Karpas-422 (cell line): ENCODE measurements at regions not wholly inside any gene's neighbourhood (a gene's known extent, or its start where the extent isn't known, plus 50 kb on each side); places are given as distances from the start of the nearest gene placed in this dataset.

Experiments
- DNase-seq: peaks from one replicate; pipeline ENCODE4 v3.0.0-alpha.2; 2015
- H2AFZ ChIP-seq: fragments of 200-600 bp; sonication (generic); 2 replicates; pipeline ENCODE4 v1.6.1; 2014; ENCODE audit warnings: antibody characterized with exemption, low read length, mixed read lengths
- H3K27ac ChIP-seq: fragments of 200-600 bp; sonication (generic); 2 replicates; pipeline ENCODE4 v1.5.1; 2014; ENCODE audit warnings: mild to moderate bottlenecking, low read length, moderate library complexity
- H3K27me3 ChIP-seq: fragments of 200-600 bp; sonication (generic); 2 replicates; pipeline ENCODE4 v1.6.1; 2014; ENCODE audit warnings: low read length, mixed read lengths
- H3K36me3 ChIP-seq: fragments of 200-600 bp; sonication (generic); 2 replicates; pipeline ENCODE4 v1.6.1; 2014; ENCODE audit warnings: low read length, mixed read lengths; ENCODE audit not compliant: insufficient read depth
- H3K4me1 ChIP-seq: fragments of 200-600 bp; sonication (generic); 2 replicates; pipeline ENCODE4 v1.6.1; 2014; ENCODE audit warnings: mild to moderate bottlenecking, low read length, mixed read lengths
- H3K4me2 ChIP-seq: fragments of 200-600 bp; sonication (generic); 2 replicates; pipeline ENCODE4 v1.6.1; 2014; ENCODE audit warnings: low read length, low read depth, mild to moderate bottlenecking; ENCODE audit not compliant: poor library complexity, severe bottlenecking
- H3K4me3 ChIP-seq: fragments of 200-600 bp; sonication (generic); 2 replicates; pipeline ENCODE4 v1.5.1; 2014; ENCODE audit warnings: mild to moderate bottlenecking, antibody characterized with exemption, low read length, mixed read lengths
- H3K79me2 ChIP-seq: fragments of 200-600 bp; sonication (generic); 2 replicates; pipeline ENCODE4 v1.6.1; 2014; ENCODE audit warnings: mild to moderate bottlenecking, low read length, mixed read lengths
- H3K9ac ChIP-seq: fragments of 200-600 bp; sonication (generic); 2 replicates; pipeline ENCODE4 v1.6.0; 2014; ENCODE audit warnings: low read length
- H3K9me2 ChIP-seq: fragments of 200-600 bp; sonication (generic), shearing (Covaris generic); replicated peaks from 2 replicates; pipeline ENCODE4 v1.6.0; 2014; ENCODE audit warnings: mild to moderate bottlenecking, low read length, moderate library complexity; ENCODE audit not compliant: insufficient read depth
- H3K9me3 ChIP-seq: fragments of 300-700, 200-600 bp; sonication (generic); 2 replicates; pipeline ENCODE4 v1.6.1; 2014; ENCODE audit warnings: low read length, mixed read lengths
- H4K20me1 ChIP-seq: fragments of 200-600 bp; sonication (generic); 2 replicates; pipeline ENCODE4 v1.6.1; 2014; ENCODE audit warnings: mild to moderate bottlenecking, antibody characterized with exemption, low read length, low read depth; ENCODE audit not compliant: insufficient read depth

DNA sequence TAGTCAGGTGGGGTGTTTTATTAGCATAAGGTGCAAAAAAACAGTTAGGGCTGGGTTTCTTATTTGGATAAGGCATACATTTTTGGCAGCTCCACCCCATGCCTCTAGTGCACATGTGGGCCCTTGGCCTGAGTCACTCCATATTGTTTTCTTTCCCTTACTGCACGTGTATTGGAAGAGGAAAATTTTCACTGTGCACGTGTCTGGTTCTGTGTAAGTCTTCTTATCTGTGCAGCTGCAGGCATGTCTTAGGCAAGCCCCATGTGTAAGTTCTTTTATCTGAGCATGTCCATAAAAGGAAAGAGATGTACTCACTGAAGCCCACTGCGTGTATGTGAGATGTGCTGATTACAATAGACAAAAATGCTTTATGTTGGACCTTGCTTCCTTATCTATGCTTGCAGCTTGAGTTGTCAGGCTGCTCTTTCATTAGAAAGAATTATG is 540.3 kb upstream of the IGFBP3 start:
- Histone ChIP-seq H3K4me3 (no peak overlapping the region), H3K4me1 (no peaks in the 10 kb centered on the region), H3K9ac (no peak overlapping the region), H2AFZ (no peak overlapping the region), H3K27me3 (no peaks in the 10 kb centered on the region), H3K9me2 (no peaks in the 10 kb centered on the region), H4K20me1 (no peaks in the 10 kb centered on the region), H3K27ac (no peak overlapping the region), H3K9me3 (no peaks in the 10 kb centered on the region), H3K36me3 (no peaks in the 10 kb centered on the region), H3K79me2 (no peaks in the 10 kb centered on the region), H3K4me2 (no peak overlapping the region)
- DNase-seq, result no peak

DNA sequence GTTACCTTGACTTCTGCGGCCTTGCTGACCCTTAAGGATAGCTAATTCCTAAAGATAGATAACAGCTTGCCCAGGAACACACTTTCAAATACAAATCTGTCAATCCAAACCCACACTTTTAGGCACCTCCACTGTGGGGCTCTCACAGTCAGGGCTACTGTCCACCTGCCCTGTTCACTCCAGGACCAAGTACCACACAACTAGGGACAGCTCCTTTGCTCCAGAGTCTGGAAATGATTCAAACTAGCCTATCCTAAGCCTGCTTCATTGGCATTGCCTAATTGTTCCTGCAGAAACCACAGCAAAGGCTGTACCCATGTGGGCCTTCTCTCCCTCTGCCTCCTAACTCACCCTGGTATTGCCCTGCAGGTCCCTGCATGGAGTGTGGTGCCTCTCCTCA is 538.9 kb upstream of the IGFBP3 start:
- Histone ChIP-seq H3K4me3 (no peak overlapping the region), H3K9ac (no peak overlapping the region), H3K9me3 (no peaks in the 10 kb centered on the region), H3K4me1 (no peaks in the 10 kb centered on the region), H3K9me2 (no peaks in the 10 kb centered on the region), H3K36me3 (no peaks in the 10 kb centered on the region), H3K79me2 (no peaks in the 10 kb centered on the region), H3K27ac (no peak overlapping the region), H2AFZ (no peak overlapping the region), H3K4me2 (no peak overlapping the region), H3K27me3 (no peaks in the 10 kb centered on the region), H4K20me1 (no peaks in the 10 kb centered on the region)
- no peak for DNase-seq

DNA sequence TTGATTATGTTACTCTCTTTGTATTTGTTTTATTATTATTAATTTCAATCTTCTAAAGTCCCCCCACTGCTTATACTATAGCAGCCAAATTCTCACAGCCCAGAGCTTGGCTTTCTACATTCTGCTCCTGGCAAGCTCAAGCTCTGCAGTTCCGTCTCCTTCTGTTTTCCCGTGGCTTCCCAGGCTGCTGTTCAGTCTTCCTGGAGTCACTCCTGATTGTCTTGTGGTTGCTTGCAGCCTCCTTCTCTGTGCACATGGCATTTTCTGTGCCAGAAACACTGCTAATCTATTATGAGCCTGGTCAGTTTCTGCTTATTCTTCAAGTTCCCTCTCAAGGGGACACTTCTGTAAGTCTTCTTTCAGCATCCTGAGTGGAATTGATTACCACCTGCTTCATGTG is 533.7 kb upstream of the IGFBP3 start:
- no peaks in the 10 kb centered on the region for H3K79me2 ChIP-seq
- H3K4me3 ChIP-seq, result no peak overlapping the region
- no peak overlapping the region for H3K4me2 ChIP-seq
- no peaks in the 10 kb centered on the region for H3K4me1 ChIP-seq
- H4K20me1 ChIP-seq, result no peaks in the 10 kb centered on the region
- no peaks in the 10 kb centered on the region for H3K9me3 ChIP-seq
- no peaks in the 10 kb centered on the region for H3K27me3 ChIP-seq
- no peaks in the 10 kb centered on the region for H3K36me3 ChIP-seq
- H2AFZ ChIP-seq, result no peak overlapping the region
- no peak overlapping the region for H3K9ac ChIP-seq
- H3K9me2 ChIP-seq, result no peaks in the 10 kb centered on the region
- H3K27ac ChIP-seq, result no peak overlapping the region
- no peak for DNase-seq

DNA sequence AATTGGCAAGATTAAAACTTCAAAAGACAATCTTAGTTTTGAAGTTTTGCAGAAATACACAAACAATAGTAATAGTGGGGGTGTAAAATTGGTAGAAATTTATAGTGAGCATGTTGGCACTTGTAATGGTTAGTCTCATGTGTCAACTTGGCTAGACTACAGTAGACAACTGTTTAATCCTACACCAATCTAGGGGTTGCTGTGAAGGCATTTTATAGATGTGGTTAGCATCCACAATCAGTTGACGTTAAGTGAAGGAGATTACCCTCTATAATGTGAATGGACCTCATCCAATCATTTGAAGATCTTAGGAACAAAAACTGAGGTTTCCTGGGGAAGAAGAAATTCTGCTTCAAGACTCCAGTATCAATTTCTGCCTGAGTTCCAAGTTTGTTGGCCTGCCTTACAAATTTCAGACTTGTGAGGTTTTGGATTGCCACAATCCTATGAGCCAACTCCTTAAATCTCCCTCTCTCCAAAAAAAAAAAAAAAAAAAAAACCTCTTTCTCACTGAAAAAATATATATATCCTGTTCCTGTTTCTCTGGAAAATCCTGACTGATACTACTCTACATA is 531.6 kb upstream of the IGFBP3 start:
- H3K27me3 ChIP-seq, result no peaks in the 10 kb centered on the region
- H3K9me2 ChIP-seq, result no peaks in the 10 kb centered on the region
- no peak overlapping the region for H3K9ac ChIP-seq

DNA sequence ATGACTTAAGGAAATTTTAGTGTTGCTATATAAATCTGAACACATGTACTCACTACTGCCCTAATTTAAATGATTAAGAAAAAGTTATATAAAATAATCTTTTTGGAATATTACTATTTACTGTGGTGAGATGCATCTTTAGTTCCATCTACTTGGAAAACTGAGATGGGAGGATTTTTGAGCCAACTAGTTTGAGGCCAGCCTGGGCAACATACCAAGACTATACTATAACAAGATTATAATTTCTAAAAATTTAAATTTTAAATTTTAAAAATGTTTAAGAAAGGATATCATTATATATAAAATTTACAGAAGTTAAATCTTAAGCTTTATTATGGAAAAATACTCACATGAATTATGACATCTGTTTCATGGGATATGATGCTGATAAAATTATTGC is 530.8 kb upstream of the IGFBP3 start:
- Histone ChIP-seq H4K20me1 (no peaks in the 10 kb centered on the region), H3K27ac (no peak overlapping the region), H2AFZ (no peak overlapping the region), H3K4me1 (no peaks in the 10 kb centered on the region), H3K79me2 (no peaks in the 10 kb centered on the region), H3K27me3 (no peaks in the 10 kb centered on the region), H3K9ac (no peak overlapping the region), H3K9me2 (no peaks in the 10 kb centered on the region), H3K9me3 (no peaks in the 10 kb centered on the region), H3K4me3 (no peak overlapping the region), H3K4me2 (no peak overlapping the region), H3K36me3 (no peaks in the 10 kb centered on the region)
- DNase-seq, result no peak

More for the DNA sequence above, 531.6 kb upstream of the IGFBP3 start:
- DNase-seq, result no peak
- Histone ChIP-seq H3K4me2 (no peak overlapping the region), H3K4me1 (no peaks in the 10 kb centered on the region), H2AFZ (no peak overlapping the region), H4K20me1 (no peaks in the 10 kb centered on the region), H3K9me3 (no peaks in the 10 kb centered on the region), H3K4me3 (no peak overlapping the region), H3K36me3 (no peaks in the 10 kb centered on the region), H3K27ac (no peak overlapping the region), H3K79me2 (no peaks in the 10 kb centered on the region)

DNA sequence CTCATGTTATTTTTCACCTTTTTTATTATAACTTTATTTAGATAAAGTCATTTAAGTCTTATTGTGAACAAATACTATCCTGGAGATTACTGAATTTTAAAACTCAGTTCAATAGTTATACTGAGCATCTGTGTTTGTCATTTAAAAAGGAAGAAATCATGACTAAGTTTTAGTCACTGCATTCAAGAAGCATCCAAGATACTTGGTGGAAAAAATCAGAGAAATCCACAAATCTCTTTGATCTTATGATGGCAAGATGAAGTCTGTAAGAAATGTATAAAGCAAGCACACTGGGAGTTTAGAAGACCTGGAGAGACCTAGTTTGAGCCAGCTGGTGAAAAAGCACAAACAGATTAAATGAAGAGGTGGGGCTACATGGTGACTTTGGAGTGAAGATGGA is 529.8 kb upstream of the IGFBP3 start:
- no peaks in the 10 kb centered on the region for H3K27me3 ChIP-seq
- no peak overlapping the region for H3K4me3 ChIP-seq
- no peaks in the 10 kb centered on the region for H4K20me1 ChIP-seq
- H3K79me2 ChIP-seq, result no peaks in the 10 kb centered on the region
- no peak overlapping the region for H3K9ac ChIP-seq
- no peak overlapping the region for H3K4me2 ChIP-seq
- H3K4me1 ChIP-seq, result no peaks in the 10 kb centered on the region
- DNase-seq, result no peak
- H3K27ac ChIP-seq, result no peak overlapping the region
- H3K36me3 ChIP-seq, result no peaks in the 10 kb centered on the region
- no peaks in the 10 kb centered on the region for H3K9me2 ChIP-seq
- H2AFZ ChIP-seq, result no peak overlapping the region
- no peaks in the 10 kb centered on the region for H3K9me3 ChIP-seq

DNA sequence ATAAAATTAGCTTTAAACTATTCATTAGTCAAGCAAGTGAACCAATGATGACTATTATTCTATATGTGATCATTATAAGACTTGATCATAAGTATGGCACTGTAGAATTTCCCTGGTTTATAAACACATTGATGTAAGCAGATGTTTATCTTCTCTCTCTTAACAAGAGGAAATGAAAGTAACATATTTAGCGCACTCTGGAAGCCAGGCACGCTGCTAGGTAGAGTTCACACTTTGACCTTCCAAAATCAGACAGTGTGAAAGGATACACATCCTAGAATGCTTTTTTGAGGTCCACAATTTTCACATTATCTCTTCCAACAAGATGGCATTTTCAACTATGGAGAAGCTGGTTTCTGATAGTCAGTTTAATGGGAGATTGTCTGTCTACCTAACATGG is 529.4 kb upstream of the IGFBP3 start:
- no peaks in the 10 kb centered on the region for H3K36me3 ChIP-seq
- H4K20me1 ChIP-seq, result no peaks in the 10 kb centered on the region
- H3K4me1 ChIP-seq, result no peaks in the 10 kb centered on the region
- no peak overlapping the region for H3K4me3 ChIP-seq
- no peaks in the 10 kb centered on the region for H3K27me3 ChIP-seq
- no peaks in the 10 kb centered on the region for H3K9me2 ChIP-seq
- H3K9ac ChIP-seq, result no peak overlapping the region
- no peaks in the 10 kb centered on the region for H3K79me2 ChIP-seq
- no peak overlapping the region for H3K4me2 ChIP-seq
- DNase-seq, result no peak
- H3K27ac ChIP-seq, result no peak overlapping the region
- H2AFZ ChIP-seq, result no peak overlapping the region
- H3K9me3 ChIP-seq, result no peaks in the 10 kb centered on the region

DNA sequence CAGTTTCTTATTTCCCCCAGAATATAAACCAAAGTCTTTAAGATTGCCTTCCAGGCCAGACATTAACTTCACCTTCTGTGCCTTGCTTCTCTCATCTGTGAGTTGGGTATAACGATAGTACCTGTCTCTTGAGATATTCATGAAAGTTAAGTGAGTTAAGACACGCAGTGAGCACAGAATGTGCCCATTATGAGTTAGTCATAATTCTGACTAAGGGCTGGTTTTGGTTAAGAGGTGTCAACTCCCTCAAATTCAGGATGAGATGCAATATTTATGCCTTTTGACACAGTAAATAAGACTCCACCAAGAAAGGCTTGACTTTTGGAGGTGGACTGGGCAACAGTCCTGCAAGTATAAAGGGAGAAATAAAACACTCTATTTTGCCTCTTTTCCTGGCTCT is 528.7 kb upstream of the IGFBP3 start:
- H2AFZ ChIP-seq, result no peak overlapping the region
- no peak overlapping the region for H3K4me3 ChIP-seq
- DNase-seq, result no peak
- H3K4me1 ChIP-seq, result no peaks in the 10 kb centered on the region
- H4K20me1 ChIP-seq, result no peaks in the 10 kb centered on the region
- no peaks in the 10 kb centered on the region for H3K9me3 ChIP-seq
- no peak overlapping the region for H3K27ac ChIP-seq
- no peak overlapping the region for H3K4me2 ChIP-seq
- H3K9me2 ChIP-seq, result no peaks in the 10 kb centered on the region
- no peaks in the 10 kb centered on the region for H3K36me3 ChIP-seq
- no peaks in the 10 kb centered on the region for H3K79me2 ChIP-seq
- no peaks in the 10 kb centered on the region for H3K27me3 ChIP-seq
- no peak overlapping the region for H3K9ac ChIP-seq

DNA sequence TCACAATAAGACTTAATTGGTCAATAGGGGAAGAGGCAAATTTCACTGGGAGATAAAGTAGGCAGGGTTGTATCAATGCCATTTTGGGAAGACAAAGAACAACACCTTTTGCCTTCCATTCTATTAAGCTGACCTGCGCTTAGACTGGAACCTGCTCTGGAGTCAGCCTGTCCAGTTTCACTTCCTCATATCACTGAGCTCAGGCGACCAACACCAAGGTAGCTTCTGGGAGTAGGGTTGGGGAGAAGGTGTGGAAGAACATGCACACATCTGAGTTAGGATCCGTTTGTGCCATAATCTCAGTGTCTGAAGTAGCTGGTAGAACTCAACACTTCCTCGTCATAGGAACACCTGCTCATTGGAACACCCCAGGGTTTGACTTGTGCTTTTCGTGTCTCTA is 527.4 kb upstream of the IGFBP3 start:
- H3K9ac ChIP-seq, result no peak overlapping the region
- H3K4me3 ChIP-seq, result no peak overlapping the region
- peak; percentile 49 for DNase-seq
- H3K27ac ChIP-seq, result no peak overlapping the region
- no peaks in the 10 kb centered on the region for H3K79me2 ChIP-seq
- H3K4me1 ChIP-seq, result no peaks in the 10 kb centered on the region
- H3K9me2 ChIP-seq, result no peaks in the 10 kb centered on the region
- no peaks in the 10 kb centered on the region for H4K20me1 ChIP-seq
- H3K36me3 ChIP-seq, result no peaks in the 10 kb centered on the region
- H2AFZ ChIP-seq, result no peak overlapping the region
- H3K27me3 ChIP-seq, result no peaks in the 10 kb centered on the region
- no peak overlapping the region for H3K4me2 ChIP-seq
- H3K9me3 ChIP-seq, result no peaks in the 10 kb centered on the region
